BE2C (cell line): ENCODE measurements at regions not wholly inside any gene's neighbourhood (a gene's known extent, or its start where the extent isn't known, plus 50 kb on each side); places are given as distances from the start of the nearest gene placed in this dataset.
"Not testable (repeated sequence)": the region's sequence is repeated elsewhere in the genome, so short reads cannot be mapped to it uniquely, and the experiment has no call there.

Experiments
- DNase-seq: peaks from one replicate; pipeline ENCODE4 v3.0.0-alpha.2; 2020
- H3K27me3 ChIP-seq: fragments of 250-450 bp; sonication (Bioruptor Pico); 2 replicates; pipeline ENCODE4 v1.5.1; 2020; ENCODE audit warnings: mild to moderate bottlenecking
- H3K36me3 ChIP-seq: fragments of 250-450 bp; sonication (Bioruptor Pico); 2 replicates; pipeline ENCODE4 v1.5.1; 2020; ENCODE audit warnings: mild to moderate bottlenecking
- H3K4me1 ChIP-seq: fragments of 250-450 bp; sonication (Bioruptor Pico); 2 replicates; pipeline ENCODE4 v1.5.1; 2020
- H3K4me3 ChIP-seq: 2 replicates; pipeline ENCODE4 v1.5.1; 2011; ENCODE audit warnings: low read depth, low read length
- H3K9me3 ChIP-seq: fragments of 250-450 bp; sonication (Bioruptor Pico); 2 replicates; pipeline ENCODE4 v1.5.1; 2020
- CTCF ChIP-seq: IDR thresholded peaks from 2 replicates; pipeline ENCODE4 v1.5.1; 2012; ENCODE audit warnings: mild to moderate bottlenecking, low read depth, low read length

GRCh38 chr19:27802293-27802692, 1410.7 kb downstream of the UQCRFS1 start:
- peak; percentile 47 for DNase-seq
- not testable (repeated sequence) for H3K4me3 ChIP-seq, H3K4me1 ChIP-seq, H3K27me3 ChIP-seq, H3K36me3 ChIP-seq, H3K9me3 ChIP-seq
- peak; percentile 36 for TF ChIP-seq CTCF

GRCh38 chr19:27796540-27796939, 1416.4 kb downstream of the UQCRFS1 start:
- DNase-seq = no peak
- TF ChIP-seq CTCF = no peak
- no peaks in the 10 kb centered on the region for H3K4me1 ChIP-seq
- peaks cover 2% of the 10 kb centered on the region; the same call in 1 of the 2 replicates for H3K36me3 ChIP-seq
- no peak overlapping the region for H3K4me3 ChIP-seq
- no peaks in the 10 kb centered on the region for H3K9me3 ChIP-seq
- H3K27me3 ChIP-seq = no peaks in the 10 kb centered on the region

- Histone ChIP-seq H3K9me3 (no peaks in the 10 kb centered on the region), H3K27me3 (no peaks in the 10 kb centered on the region), H3K4me3 (no peak overlapping the region), H3K4me1 (no peaks in the 10 kb centered on the region), H3K36me3 (peaks cover 2% of the 10 kb centered on the region; the same call in 1 of the 2 replicates)
- no peak for DNase-seq
- no peak for TF ChIP-seq CTCF
These were observed 1416.9 kb downstream of the UQCRFS1 start for GRCh38 chr19:27796073-27796472.

GRCh38 chr19:27795369-27795768, 1417.6 kb downstream of the UQCRFS1 start:
- Histone ChIP-seq H3K36me3 (peaks cover 2% of the 10 kb centered on the region; the same call in 1 of the 2 replicates), H3K4me3 (no peak overlapping the region), H3K4me1 (no peaks in the 10 kb centered on the region), H3K27me3 (no peaks in the 10 kb centered on the region), H3K9me3 (no peaks in the 10 kb centered on the region)
- no peak for DNase-seq
- TF ChIP-seq CTCF = no peak

GRCh38 chr19:27794494-27795042, 1418.4 kb downstream of the UQCRFS1 start:
- no peaks in the 10 kb centered on the region for H3K9me3 ChIP-seq
- no peaks in the 10 kb centered on the region for H3K27me3 ChIP-seq
- DNase-seq = no peak
- H3K36me3 ChIP-seq = peaks cover 2% of the 10 kb centered on the region; the same call in 1 of the 2 replicates
- TF ChIP-seq CTCF = no peak
- H3K4me1 ChIP-seq = no peaks in the 10 kb centered on the region
- peak overlapping the region; percentile 95 for H3K4me3 ChIP-seq

- H3K9me3 ChIP-seq = no peaks in the 10 kb centered on the region
- peak overlapping the region; percentile 95 for H3K4me3 ChIP-seq
- no peak; the same call in 1 of the 2 replicates for TF ChIP-seq CTCF
- no peaks in the 10 kb centered on the region for H3K4me1 ChIP-seq
- H3K27me3 ChIP-seq = no peaks in the 10 kb centered on the region
- peaks cover 2% of the 10 kb centered on the region; the same call in 1 of the 2 replicates for H3K36me3 ChIP-seq
- peak; percentile 95 for DNase-seq
These were observed 1419.1 kb downstream of the UQCRFS1 start for GRCh38 chr19:27793644-27794493.
